HepG2 (cell line): ENCODE measurements at regions not wholly inside any gene's neighbourhood (a gene's known extent, or its start where the extent isn't known, plus 50 kb on each side); places are given as distances from the start of the nearest gene placed in this dataset.

Experiments used
- ATAC-seq: fragments of 200-7000 bp; cut with Tn5 transposase; 3 replicates; pipeline ENCODE4 v1.9.1; 2020; ENCODE audit warnings: mild to moderate bottlenecking, moderate library complexity
- BruUV-seq: library from RNA; stranded (reverse); fragments of 400-500 nt; replicated peaks from 2 replicates; lab custom pipeline; 2021; lab: Mats Ljungman, UMichigan
- CTCF ChIA-PET: fragments of 300-600 bp; formaldehyde crosslinking; extraction: SDS; loops from one replicate; lab custom pipeline; 2021; ENCODE audit warnings: low total read pairs, inconsistent platforms, low intra/inter-chr PET ratio; lab: Yijun Ruan, JAX
- POLR2A ChIA-PET: fragments of 350-600 bp; sonication (Branson Sonifier 250); formaldehyde crosslinking; loops from one replicate; lab custom pipeline; 2020; ENCODE audit warnings: antibody characterized with exemption, inconsistent platforms; lab: Yijun Ruan, JAX
- DNase-seq: peaks from one replicate; pipeline ENCODE4 v3.0.0-alpha.2; 2015; ENCODE audit warnings: low spot score
- FAIRE-seq: peaks from 3 replicates; lab custom pipeline; 2011; peaks lifted over from hg19 to GRCh38; lab: Jason Lieb, UNC
- H2AFZ ChIP-seq: one replicate; pipeline ENCODE4 v1.6.1; 2011; ENCODE audit warnings: low read length, inconsistent platforms
- H3K27ac ChIP-seq: fragments of 300-600 bp; 3 replicates; pipeline ENCODE4 v1.8.0; 2011; ENCODE audit warnings: mixed run types, mild to moderate bottlenecking, mixed read lengths, low read length, inconsistent platforms; ENCODE audit not compliant: insufficient read depth; ENCODE audit errors: extremely low read length
- H3K27me3 ChIP-seq, 2 experiments: fragments of 200-600 bp in 1 of 2; 2 replicates in 1 of 2; 3 replicates in 1 of 2; pipeline versions ENCODE4 v1.6.0 to v1.8.0; 2011; ENCODE audit warnings: low read length in 2 of 2, mild to moderate bottlenecking in 2 of 2, moderate library complexity in 2 of 2, inconsistent platforms in 1 of 2; ENCODE audit not compliant: insufficient read depth in 2 of 2, control insufficient read depth in 1 of 2
- H3K36me3 ChIP-seq, 2 experiments: fragments of 200-600 bp in 1 of 2; replicated peaks in 1 of 2; 2 replicates in 1 of 2; 3 replicates in 1 of 2; pipeline versions ENCODE4 v1.5.1 to v1.8.0; 2011; ENCODE audit warnings: low read length in 2 of 2, inconsistent platforms in 1 of 2; ENCODE audit not compliant: insufficient read depth in 2 of 2, control insufficient read depth in 1 of 2
- H3K4me1 ChIP-seq: 2 replicates; pipeline ENCODE4 v1.5.1; 2012; ENCODE audit warnings: low read length, inconsistent platforms; ENCODE audit not compliant: insufficient read depth
- H3K4me2 ChIP-seq: 2 replicates; pipeline ENCODE4 v1.6.0; 2011; ENCODE audit warnings: low read depth, low read length, inconsistent platforms
- H3K4me3 ChIP-seq, 3 experiments: fragments of 200-600 bp in 1 of 3; sonication (generic), shearing (Covaris generic) in 1 of 3; replicated peaks in 1 of 3; 2 replicates each; pipeline ENCODE4 v1.5.1; 2011 to 2016; ENCODE audit warnings: low read length in 3 of 3, inconsistent platforms in 2 of 3, low read depth in 2 of 3, mild to moderate bottlenecking in 2 of 3, control low read depth in 1 of 3, mixed read lengths in 1 of 3; ENCODE audit not compliant: insufficient read depth in 1 of 3
- H3K79me2 ChIP-seq: one replicate; pipeline ENCODE4 v1.6.1; 2011; ENCODE audit warnings: low read length, inconsistent platforms; ENCODE audit not compliant: insufficient read depth
- H3K9ac ChIP-seq: 2 replicates; pipeline ENCODE4 v1.6.0; 2011; ENCODE audit warnings: mild to moderate bottlenecking, low read depth, low read length, inconsistent platforms; ENCODE audit not compliant: insufficient read depth
- H3K9me3 ChIP-seq: 2 replicates; pipeline ENCODE4 v1.5.1; 2012; ENCODE audit warnings: mild to moderate bottlenecking, low read length
- H4K20me1 ChIP-seq: 2 replicates; pipeline ENCODE4 v1.6.0; 2011; ENCODE audit warnings: inconsistent platforms, mild to moderate bottlenecking, low read length, moderate library complexity; ENCODE audit not compliant: insufficient read depth
- E2F2 ChIP-seq: sonication (generic); formaldehyde crosslinking; IDR thresholded peaks from 2 replicates; pipeline ENCODE4 v1.4.0; 2020; ENCODE audit warnings: missing genetic modification reagents, borderline replicate concordance
- ETV6 ChIP-seq: sonication (generic); formaldehyde crosslinking; conservative IDR thresholded peaks from 2 replicates; pipeline ENCODE4 v1.4.0; 2020; ENCODE audit warnings: missing genetic modification reagents
- NBN ChIP-seq: fragments of 450-650 bp; conservative IDR thresholded peaks from 2 replicates; pipeline ENCODE4 v1.6.1; 2017
- PCBP1 ChIP-seq: fragments of 200-400 bp; formaldehyde crosslinking; IDR thresholded peaks from 2 replicates; pipeline ENCODE4 v1.6.1; 2017; ENCODE audit warnings: mild to moderate bottlenecking, low read depth, low read length, borderline replicate concordance
- RORA ChIP-seq: sonication (generic); formaldehyde crosslinking; IDR thresholded peaks from 2 replicates; pipeline ENCODE4 v1.5.0; 2020; ENCODE audit warnings: mild to moderate bottlenecking, missing genetic modification reagents, moderate library complexity
- SPEN ChIP-seq: sonication (generic); formaldehyde crosslinking; IDR thresholded peaks from 2 replicates; pipeline ENCODE4 v1.5.1; 2020; ENCODE audit warnings: low read depth, mild to moderate bottlenecking, missing genetic modification reagents
- SUZ12 ChIP-seq: fragments of 150-350 bp; IDR thresholded peaks from 2 replicates; pipeline ENCODE4 v1.6.1; 2014; ENCODE audit warnings: low read depth, low read length
- ZNF296 ChIP-seq: sonication (generic); formaldehyde crosslinking; conservative IDR thresholded peaks from 2 replicates; pipeline ENCODE4 v1.5.0; 2020; ENCODE audit warnings: mild to moderate bottlenecking, missing genetic modification reagents
- WGBS: methylation state at CpG from one replicate; pipeline ENCODE4 v1.1.6; 2017; ENCODE audit warnings: low lambda C conversion rate; 5-methylcytosine and 5-hydroxymethylcytosine counted together
- in situ Hi-C: cut with HindIII; loops from 2 replicates; pipeline ENCODE4 v1.10.0; 2017; ENCODE audit warnings: low pct_unique_long_range_greater_than_20kb; ENCODE audit not compliant: extremely low pct_ligation_motif_present
- intact Hi-C: fragments of 100-400 bp; cut with micrococcal nuclease; formaldehyde crosslinking; loops from one replicate; pipeline ENCODE4 v1.10.0; 2022; ENCODE audit not compliant: unreplicated experiment

GRCh38 chr5:103357636-103358035 is 99.1 kb downstream of the MACIR start:
- Histone ChIP-seq H4K20me1 (no peaks in the 10 kb centered on the region), H3K27me3 (no peaks in the 10 kb centered on the region; a peak in 1 of 5 replicates), H2AFZ (no peak overlapping the region), H3K9ac (no peak overlapping the region), H3K4me2 (no peak overlapping the region), H3K27ac (no peak overlapping the region), H3K36me3 (no peaks in the 10 kb centered on the region)
- intact Hi-C loops (no loop called here), in situ Hi-C loops (no loop called here)
- ATAC-seq, result no peak
- 33% methylated on average over 3 of the region's 3 CpGs for WGBS
- POLR2A ChIA-PET, result no interaction called here
- TF ChIP-seq ETV6, result no peak
- TF ChIP-seq, all 625 proteins: peak for 0
- Histone ChIP-seq H3K79me2 (no peaks in the 10 kb centered on the region), H3K9me3 (no peaks in the 10 kb centered on the region), H3K4me1 (no peaks in the 10 kb centered on the region), H3K4me3 (no peak overlapping the region)
- BruUV-seq, result no TSS peak
- CTCF ChIA-PET, result no interaction called here
- FAIRE-seq (no peak), DNase-seq (no peak)

GRCh38 chr5:103356350-103357091 is 98.0 kb downstream of the MACIR start:
- TF ChIP-seq SUZ12, result no peak
- TF ChIP-seq SPEN (CRISPR knock-in tag), result no peak
- no peak for TF ChIP-seq ZNF296 (CRISPR knock-in tag)
- TF ChIP-seq NBN, result no peak
- no peak for TF ChIP-seq E2F2 (CRISPR knock-in tag)
- no peak for TF ChIP-seq PCBP1
- TF ChIP-seq RORA (CRISPR knock-in tag), result no peak
- in situ Hi-C loops (no loop called here), intact Hi-C loops (no loop called here)

More at GRCh38 chr5:103356350-103357091, 98.0 kb downstream of the MACIR start:
- Histone ChIP-seq H3K4me2 (no peak overlapping the region), H3K9ac (no peak overlapping the region), H3K4me1 (no peaks in the 10 kb centered on the region), H3K27ac (no peak overlapping the region), H3K9me3 (no peaks in the 10 kb centered on the region), H3K27me3 (no peaks in the 10 kb centered on the region; a peak in 1 of 5 replicates), H3K36me3 (no peaks in the 10 kb centered on the region), H3K4me3 (no peak overlapping the region), H4K20me1 (no peaks in the 10 kb centered on the region), H3K79me2 (no peaks in the 10 kb centered on the region), H2AFZ (no peak overlapping the region)
- ChIA-PET POLR2A (no interaction called here), CTCF (no interaction called here)
- BruUV-seq, result no TSS peak
- DNase-seq (no peak), FAIRE-seq (no peak), ATAC-seq (no peak)
- 54% methylated on average over 3 of the region's 3 CpGs for WGBS
